NCI-H526 (cell line): ENCODE measurements at regions not wholly inside any gene's neighbourhood (a gene's known extent, or its start where the extent isn't known, plus 50 kb on each side); places are given as distances from the start of the nearest gene placed in this dataset.
"Not testable (repeated sequence)": the region's sequence is repeated elsewhere in the genome, so short reads cannot be mapped to it uniquely, and the experiment has no call there.

Experiments used
- DNase-seq, 2 experiments: peaks; one replicate each; lab custom pipeline; 2025; lab: John Stamatoyannopoulos, UW

GRCh38 chr6:154637392-154637791 lies 95.8 kb upstream of the SCAF8 start:
- no peak for DNase-seq

DNA sequence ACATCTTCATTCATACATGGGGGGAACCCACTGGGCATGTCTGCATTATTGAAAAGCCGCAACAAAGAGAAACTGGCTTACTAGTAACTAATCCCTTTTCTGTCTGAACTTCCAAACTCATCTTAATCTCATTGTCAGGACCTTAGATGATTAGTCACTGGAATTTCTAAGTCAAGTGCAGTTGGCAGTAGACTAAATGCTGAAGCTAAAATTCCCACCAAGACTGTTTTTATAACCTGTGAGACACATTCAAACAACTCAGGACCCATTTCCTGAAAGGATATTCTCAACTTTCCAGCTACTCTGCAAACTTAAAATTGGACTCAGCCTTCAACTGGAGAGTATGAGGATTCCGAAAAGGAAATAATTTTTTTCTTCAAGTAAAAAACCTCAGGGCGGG lies 94.8 kb upstream of the SCAF8 start:
- DNase-seq, result no peak

DNA sequence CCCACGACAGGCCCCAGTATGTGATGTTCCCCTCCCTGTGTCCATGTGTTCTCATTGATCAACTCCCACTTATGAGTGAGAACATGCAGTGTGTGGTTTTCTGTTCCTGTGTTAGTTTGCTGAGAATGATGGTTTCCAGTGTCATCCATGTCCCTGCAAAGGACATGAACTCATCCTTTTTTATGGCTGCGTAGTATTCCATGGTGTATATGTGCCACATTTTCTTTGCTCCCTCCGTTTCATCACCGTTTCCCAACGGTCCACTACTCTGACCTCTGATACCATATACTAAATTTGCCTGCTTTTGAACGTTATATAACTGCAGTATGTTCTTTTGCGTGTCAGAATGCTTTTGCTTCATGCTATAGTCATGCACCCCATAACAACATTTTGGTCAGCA lies 94.0 kb upstream of the SCAF8 start:
- DNase-seq, result not testable (repeated sequence)

- no peak for DNase-seq
Observed at GRCh38 chr6:154648188-154648887, 84.9 kb upstream of the SCAF8 start.

DNA sequence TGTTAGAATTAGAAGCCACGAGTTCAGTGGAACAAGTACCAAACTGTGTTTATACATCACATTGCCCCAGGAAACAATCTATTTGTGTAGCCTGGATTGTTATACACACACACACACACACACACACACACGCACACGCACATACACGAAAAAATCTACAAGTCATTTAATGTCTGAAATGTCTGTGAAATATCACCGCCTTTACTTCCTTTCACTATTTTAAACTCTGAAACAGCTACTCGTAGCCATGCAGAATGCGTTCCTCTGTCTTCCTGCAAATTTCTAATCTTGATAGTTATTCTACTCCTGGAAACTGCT lies 84.4 kb upstream of the SCAF8 start:
- DNase-seq, result no peak

- no peak for DNase-seq
Observed at GRCh38 chr6:154649721-154650120, 83.5 kb upstream of the SCAF8 start.

- DNase-seq, result no peak
Observed at GRCh38 chr6:154650351-154650750, 82.9 kb upstream of the SCAF8 start.

GRCh38 chr6:154651656-154652055 lies 81.6 kb upstream of the SCAF8 start:
- no peak for DNase-seq

DNA sequence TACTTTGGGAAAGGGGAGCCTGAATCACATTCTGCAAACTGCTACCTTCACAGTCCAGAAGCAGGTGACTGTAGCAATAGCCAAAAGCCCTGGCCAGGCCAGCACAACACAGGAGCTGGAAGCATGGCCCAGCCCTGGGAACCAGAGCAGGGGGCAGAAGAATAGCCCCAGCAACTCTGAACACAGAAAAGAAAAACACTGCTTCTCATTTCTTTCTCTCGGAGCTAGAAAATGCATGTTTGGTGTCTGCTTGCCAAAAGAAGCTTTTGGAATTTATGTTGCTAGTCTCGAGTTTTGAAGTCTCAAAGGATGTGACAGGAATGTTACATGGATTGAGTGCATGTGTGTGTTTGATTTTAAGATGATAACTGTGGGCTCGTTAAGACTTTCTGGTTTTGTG lies 79.8 kb upstream of the SCAF8 start:
- no peak for DNase-seq

- no peak for DNase-seq
Observed at GRCh38 chr6:154653853-154654252, 79.4 kb upstream of the SCAF8 start.

GRCh38 chr6:154656660-154657059 lies 76.6 kb upstream of the SCAF8 start:
- DNase-seq, result no peak

GRCh38 chr6:154661768-154662167 lies 71.4 kb upstream of the SCAF8 start:
- no peak for DNase-seq

- DNase-seq, result no peak
Observed at GRCh38 chr6:154664287-154664686, 68.9 kb upstream of the SCAF8 start.

DNA sequence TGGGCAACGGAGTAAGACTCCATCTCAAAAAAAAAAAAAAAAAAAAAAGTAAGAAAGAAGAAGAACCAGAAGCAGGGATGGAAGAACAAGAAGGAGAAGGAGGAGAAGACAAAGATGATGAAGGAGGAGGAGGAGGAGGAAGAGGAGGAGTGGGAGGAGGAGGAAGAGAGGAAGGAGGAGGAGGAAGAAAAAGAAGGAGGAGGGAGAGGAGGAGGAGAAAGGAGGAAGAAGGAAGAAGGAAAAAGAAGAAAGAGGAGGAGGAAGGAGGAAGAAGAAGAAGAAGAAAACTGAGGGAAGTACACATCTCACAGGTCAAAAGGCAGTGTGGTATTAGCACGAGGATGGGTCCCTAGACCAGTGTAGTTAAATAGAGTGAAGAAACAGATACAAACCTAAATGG lies 65.1 kb upstream of the SCAF8 start:
- no peak for DNase-seq

- DNase-seq, result no peak
Observed at GRCh38 chr6:154672086-154672485, 61.1 kb upstream of the SCAF8 start.

- no peak for DNase-seq
Observed at GRCh38 chr6:154673919-154674318, 59.3 kb upstream of the SCAF8 start.

GRCh38 chr6:154675602-154676088 lies 57.6 kb upstream of the SCAF8 start:
- DNase-seq, result peak; percentile 88 to 96

- peak; percentile 10 to 26 for DNase-seq
Observed at GRCh38 chr6:154682633-154683125, 50.5 kb upstream of the SCAF8 start.
